PFSK-1 (cell line): ENCODE measurements at regions not wholly inside any gene's neighbourhood (a gene's known extent, or its start where the extent isn't known, plus 50 kb on each side); places are given as distances from the start of the nearest gene placed in this dataset.

ENCODE experiments used
- POLR2AphosphoS5 ChIP-seq: IDR thresholded peaks from 2 replicates; pipeline ENCODE4 v1.6.1; 2012; ENCODE audit warnings: low read depth, mild to moderate bottlenecking, control low read depth, low read length, moderate library complexity
- TAF1 ChIP-seq: IDR thresholded peaks from 2 replicates; pipeline ENCODE4 v1.6.1; 2012; ENCODE audit warnings: low read length, control low read depth, borderline replicate concordance; ENCODE audit not compliant: insufficient read depth
- TF ChIP-seq, protein P1 (sequence below), 2 experiments: IDR thresholded peaks; 2 replicates each; pipeline versions ENCODE4 v1.6.1 to v1.8.0; 2011 to 2012; ENCODE audit warnings: low read depth in 2 of 2, low read length in 2 of 2, control low read depth in 1 of 2, inconsistent platforms in 1 of 2, mild to moderate bottlenecking in 1 of 2, moderate library complexity in 1 of 2; ENCODE audit not compliant: insufficient read depth in 1 of 2

DNA sequence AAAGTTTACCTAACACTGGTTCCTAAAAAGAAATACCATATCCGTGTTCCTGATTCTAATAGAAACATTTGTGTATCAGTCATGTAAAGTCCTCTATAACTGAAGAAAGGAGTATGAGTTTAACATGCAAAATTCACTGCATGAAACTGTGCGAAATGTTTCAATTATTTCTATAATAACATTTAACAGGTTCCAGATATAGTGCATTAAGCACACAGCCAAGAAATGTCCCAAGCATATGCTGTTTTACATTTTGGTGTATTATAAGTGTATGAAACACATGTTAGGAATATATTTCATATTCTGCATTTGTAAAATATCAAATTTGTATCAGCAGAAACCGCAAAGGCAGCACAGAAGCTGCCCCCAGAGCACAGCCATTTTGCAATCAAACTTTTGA lies 764.9 kb downstream of the KCNJ2 start:
- TF ChIP-seq POLR2AphosphoS5 (no peak), TAF1 (no peak)
- TF ChIP-seq, protein P1, sequence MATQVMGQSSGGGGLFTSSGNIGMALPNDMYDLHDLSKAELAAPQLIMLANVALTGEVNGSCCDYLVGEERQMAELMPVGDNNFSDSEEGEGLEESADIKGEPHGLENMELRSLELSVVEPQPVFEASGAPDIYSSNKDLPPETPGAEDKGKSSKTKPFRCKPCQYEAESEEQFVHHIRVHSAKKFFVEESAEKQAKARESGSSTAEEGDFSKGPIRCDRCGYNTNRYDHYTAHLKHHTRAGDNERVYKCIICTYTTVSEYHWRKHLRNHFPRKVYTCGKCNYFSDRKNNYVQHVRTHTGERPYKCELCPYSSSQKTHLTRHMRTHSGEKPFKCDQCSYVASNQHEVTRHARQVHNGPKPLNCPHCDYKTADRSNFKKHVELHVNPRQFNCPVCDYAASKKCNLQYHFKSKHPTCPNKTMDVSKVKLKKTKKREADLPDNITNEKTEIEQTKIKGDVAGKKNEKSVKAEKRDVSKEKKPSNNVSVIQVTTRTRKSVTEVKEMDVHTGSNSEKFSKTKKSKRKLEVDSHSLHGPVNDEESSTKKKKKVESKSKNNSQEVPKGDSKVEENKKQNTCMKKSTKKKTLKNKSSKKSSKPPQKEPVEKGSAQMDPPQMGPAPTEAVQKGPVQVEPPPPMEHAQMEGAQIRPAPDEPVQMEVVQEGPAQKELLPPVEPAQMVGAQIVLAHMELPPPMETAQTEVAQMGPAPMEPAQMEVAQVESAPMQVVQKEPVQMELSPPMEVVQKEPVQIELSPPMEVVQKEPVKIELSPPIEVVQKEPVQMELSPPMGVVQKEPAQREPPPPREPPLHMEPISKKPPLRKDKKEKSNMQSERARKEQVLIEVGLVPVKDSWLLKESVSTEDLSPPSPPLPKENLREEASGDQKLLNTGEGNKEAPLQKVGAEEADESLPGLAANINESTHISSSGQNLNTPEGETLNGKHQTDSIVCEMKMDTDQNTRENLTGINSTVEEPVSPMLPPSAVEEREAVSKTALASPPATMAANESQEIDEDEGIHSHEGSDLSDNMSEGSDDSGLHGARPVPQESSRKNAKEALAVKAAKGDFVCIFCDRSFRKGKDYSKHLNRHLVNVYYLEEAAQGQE (IDR thresholded peaks at IDR 0.05; ENCODE audit: insufficient read depth in 1 of 2, low read depth in 2 of 2, low read length in 2 of 2) = no peak
